SW480 (cell line): ENCODE measurements at regions not wholly inside any gene's neighbourhood (a gene's known extent, or its start where the extent isn't known, plus 50 kb on each side); places are given as distances from the start of the nearest gene placed in this dataset.

ENCODE experiments used
- DNase-seq: peaks from one replicate; pipeline ENCODE4 v3.0.0-alpha.2; 2016; ENCODE audit warnings: low spot score

- DNase-seq: no peak
Observed at GRCh38 chr6:165985806-165986299, 181.8 kb downstream of the TBXT start.

- no peak for DNase-seq
Observed at GRCh38 chr6:165985281-165985805, 182.3 kb downstream of the TBXT start.

- DNase-seq: no peak
Observed at GRCh38 chr6:165984729-165985275, 182.8 kb downstream of the TBXT start.

- DNase-seq: no peak
Observed at GRCh38 chr6:165983112-165984072, 184.3 kb downstream of the TBXT start.

GRCh38 chr6:165978476-165978875 lies 189.2 kb downstream of the TBXT start:
- no peak for DNase-seq

GRCh38 chr6:165976684-165977083 lies 191.0 kb downstream of the TBXT start:
- no peak for DNase-seq

- DNase-seq: no peak
Observed at GRCh38 chr6:165974817-165975216, 192.8 kb downstream of the TBXT start.

- no peak for DNase-seq
Observed at GRCh38 chr6:165973473-165973872, 194.2 kb downstream of the TBXT start.

- no peak for DNase-seq
Observed at GRCh38 chr6:165972139-165972802, 195.4 kb downstream of the TBXT start.

- DNase-seq: no peak
Observed at GRCh38 chr6:165971202-165971601, 196.4 kb downstream of the TBXT start.

GRCh38 chr6:165970001-165970400 lies 197.7 kb downstream of the TBXT start:
- DNase-seq: no peak

- peak; percentile 14 for DNase-seq
Observed at GRCh38 chr6:165969184-165969583, 198.5 kb downstream of the TBXT start.

GRCh38 chr6:165968408-165968807 lies 199.2 kb downstream of the TBXT start:
- DNase-seq: no peak

GRCh38 chr6:165967810-165968407 lies 199.7 kb downstream of the TBXT start:
- DNase-seq: peak; percentile 38

GRCh38 chr6:165963750-165964149 lies 203.9 kb downstream of the TBXT start:
- DNase-seq: peak; percentile 50

- no peak for DNase-seq
Observed at GRCh38 chr6:165962366-165962765, 205.3 kb downstream of the TBXT start.

GRCh38 chr6:165961233-165961632 lies 206.4 kb downstream of the TBXT start:
- DNase-seq: no peak

GRCh38 chr6:165960695-165961094 lies 207.0 kb downstream of the TBXT start:
- no peak for DNase-seq

- DNase-seq: no peak
Observed at GRCh38 chr6:165959627-165960026, 208.0 kb downstream of the TBXT start.

- DNase-seq: no peak
Observed at GRCh38 chr6:165956874-165957273, 210.8 kb downstream of the TBXT start.

- no peak for DNase-seq
Observed at GRCh38 chr6:165952514-165952913, 215.1 kb downstream of the TBXT start.

GRCh38 chr6:165950316-165950715 lies 217.3 kb downstream of the TBXT start:
- DNase-seq: no peak
